GM12872 (cell line): ENCODE measurements at regions not wholly inside any gene's neighbourhood (a gene's known extent, or its start where the extent isn't known, plus 50 kb on each side); places are given as distances from the start of the nearest gene placed in this dataset.

Experiments used
- TF ChIP-seq, protein P1 (sequence below): IDR thresholded peaks from 3 replicates; pipeline ENCODE4 v1.5.1; 2011; ENCODE audit warnings: low read depth, mild to moderate bottlenecking, low read length, moderate library complexity; ENCODE audit not compliant: insufficient read depth

DNA sequence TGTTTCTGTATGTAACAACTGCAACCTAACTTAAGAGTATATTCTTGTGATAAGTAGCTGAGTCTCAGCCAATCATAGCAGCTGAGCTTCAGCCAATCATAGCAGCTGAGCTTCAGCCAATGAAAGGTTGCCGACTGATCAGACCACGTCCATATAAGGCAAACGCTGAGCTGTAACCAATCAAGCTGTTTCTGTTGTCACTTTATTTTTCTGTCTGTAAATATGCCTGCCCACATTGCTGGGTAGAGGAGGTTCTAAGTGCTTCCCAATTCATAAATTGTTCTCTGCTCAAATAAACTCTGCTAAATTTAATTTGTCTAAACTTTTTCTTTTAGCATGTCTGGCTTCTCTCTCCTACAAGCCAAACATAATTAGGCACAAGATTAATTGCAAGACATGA is 231.5 kb upstream of the TCF4 start:
- TF ChIP-seq, protein P1, sequence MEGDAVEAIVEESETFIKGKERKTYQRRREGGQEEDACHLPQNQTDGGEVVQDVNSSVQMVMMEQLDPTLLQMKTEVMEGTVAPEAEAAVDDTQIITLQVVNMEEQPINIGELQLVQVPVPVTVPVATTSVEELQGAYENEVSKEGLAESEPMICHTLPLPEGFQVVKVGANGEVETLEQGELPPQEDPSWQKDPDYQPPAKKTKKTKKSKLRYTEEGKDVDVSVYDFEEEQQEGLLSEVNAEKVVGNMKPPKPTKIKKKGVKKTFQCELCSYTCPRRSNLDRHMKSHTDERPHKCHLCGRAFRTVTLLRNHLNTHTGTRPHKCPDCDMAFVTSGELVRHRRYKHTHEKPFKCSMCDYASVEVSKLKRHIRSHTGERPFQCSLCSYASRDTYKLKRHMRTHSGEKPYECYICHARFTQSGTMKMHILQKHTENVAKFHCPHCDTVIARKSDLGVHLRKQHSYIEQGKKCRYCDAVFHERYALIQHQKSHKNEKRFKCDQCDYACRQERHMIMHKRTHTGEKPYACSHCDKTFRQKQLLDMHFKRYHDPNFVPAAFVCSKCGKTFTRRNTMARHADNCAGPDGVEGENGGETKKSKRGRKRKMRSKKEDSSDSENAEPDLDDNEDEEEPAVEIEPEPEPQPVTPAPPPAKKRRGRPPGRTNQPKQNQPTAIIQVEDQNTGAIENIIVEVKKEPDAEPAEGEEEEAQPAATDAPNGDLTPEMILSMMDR = no peak

DNA sequence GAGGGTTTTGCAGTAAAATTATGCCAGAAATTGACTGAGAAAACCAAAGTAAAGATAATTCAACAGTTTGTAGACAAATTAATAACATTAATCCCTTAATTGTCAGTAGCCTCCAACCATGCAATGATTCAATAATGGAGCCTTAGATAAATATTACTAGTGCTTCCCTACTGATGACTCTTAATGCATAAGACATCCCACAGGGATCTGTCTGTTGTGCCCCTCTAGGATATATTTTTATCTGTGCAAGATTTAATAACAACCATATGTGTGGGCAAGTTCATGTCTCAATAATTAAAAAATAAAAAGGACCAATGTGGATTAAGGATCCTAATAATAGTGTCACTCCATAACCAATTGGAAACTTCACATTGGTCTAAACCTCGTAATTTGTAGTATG is 230.3 kb upstream of the TCF4 start:
- TF ChIP-seq, protein P1 = no peak

DNA sequence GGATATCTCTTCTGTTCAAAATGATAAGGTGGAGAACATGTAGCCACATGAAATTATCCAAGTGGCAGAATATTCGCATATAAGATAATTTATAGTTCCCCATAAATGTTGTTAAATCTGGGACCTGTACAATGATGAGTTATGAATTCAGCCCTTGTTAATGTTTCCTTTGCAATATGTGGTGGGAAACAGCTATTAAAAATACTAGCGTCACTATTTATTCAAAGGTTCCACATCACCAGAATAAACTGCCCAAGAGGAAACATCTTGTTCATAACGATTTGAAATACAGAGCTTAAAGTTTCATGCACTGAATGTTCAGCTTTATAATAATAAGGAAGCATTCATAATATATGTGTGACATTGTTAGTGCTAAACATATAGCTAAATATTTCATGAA is 223.9 kb upstream of the TCF4 start:
- TF ChIP-seq, protein P1 = no peak

DNA sequence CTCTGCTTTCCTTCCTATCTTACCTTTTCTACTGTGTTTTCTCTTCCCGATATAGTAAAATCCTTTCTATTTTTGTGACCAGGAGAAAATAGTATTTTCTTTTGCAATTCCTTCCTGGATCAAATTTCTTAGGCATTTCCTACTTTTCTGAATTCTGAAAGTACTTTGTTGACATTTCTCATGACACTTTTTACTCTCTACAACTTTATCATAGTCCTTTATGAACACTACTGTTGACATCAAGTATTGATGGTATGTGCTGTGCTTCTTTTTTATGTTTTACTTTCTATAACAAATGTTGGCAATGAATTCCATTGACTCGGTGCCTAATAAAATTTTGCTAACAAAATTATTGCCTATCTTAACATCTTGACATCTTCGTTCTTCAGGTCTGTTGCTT is 217.7 kb upstream of the TCF4 start:
- TF ChIP-seq, protein P1 = no peak

DNA sequence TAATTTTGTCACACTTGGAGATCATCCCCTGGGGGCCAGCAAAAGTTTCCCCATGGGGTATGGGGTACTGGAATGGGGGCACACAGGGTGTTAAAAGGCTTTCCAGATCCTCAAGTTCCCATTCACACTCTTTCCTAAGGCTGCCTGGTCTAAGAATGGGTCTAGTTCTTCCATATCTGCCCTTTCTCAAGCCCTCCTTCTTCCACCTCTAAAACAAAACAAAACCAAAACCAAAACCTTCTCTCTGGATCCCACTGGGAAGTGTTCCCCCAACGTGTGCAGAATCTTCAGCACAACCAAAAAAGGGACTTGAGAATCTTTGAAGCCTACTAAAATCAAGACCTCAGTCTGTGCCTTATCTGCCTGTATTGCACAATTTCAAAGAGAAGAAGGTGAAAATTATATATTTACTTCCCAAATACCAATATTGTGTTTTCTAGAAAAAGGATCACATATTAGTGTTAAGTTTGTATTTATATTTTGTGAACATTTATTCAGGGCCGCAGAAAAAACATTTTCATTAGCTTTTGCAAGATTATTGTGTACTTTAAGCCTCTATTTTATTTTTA is 207.2 kb upstream of the TCF4 start:
- TF ChIP-seq, protein P1 = no peak

DNA sequence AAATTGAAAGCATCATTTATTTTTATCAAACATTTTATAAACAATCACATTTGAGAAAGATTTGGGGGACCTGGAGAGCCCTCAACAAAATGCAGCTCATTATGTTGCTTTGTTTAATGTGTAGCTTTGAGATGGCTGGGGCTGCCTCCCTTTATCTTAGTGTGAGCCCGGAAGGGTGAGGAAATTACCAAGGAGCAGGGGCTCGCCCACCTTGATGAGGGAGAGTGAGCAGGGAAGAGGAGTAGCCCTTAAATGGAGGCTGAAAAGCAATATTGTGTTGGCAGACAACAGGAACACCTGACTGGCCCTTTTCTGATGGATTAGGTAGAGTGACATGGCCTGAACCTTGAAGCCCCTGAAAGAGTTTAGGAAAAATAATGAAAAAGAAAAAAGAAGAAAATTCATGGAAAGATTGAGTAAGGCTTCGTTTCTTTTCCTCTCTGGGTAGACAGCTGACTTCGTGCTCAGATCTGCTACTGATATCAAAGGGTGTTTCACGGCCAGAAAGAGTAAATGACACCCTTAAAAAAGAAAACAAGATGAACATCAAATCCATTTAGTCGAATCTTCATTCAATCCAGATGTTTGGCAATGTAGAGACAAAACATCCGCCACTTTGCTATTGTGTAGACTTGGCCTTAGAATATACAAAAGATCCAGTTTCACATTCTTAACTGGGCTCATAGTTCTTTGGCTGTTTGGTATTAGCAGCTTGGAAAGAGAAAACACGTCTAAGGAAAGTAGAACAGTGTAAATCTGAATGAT is 206.5 kb upstream of the TCF4 start:
- TF ChIP-seq, protein P1 = no peak

DNA sequence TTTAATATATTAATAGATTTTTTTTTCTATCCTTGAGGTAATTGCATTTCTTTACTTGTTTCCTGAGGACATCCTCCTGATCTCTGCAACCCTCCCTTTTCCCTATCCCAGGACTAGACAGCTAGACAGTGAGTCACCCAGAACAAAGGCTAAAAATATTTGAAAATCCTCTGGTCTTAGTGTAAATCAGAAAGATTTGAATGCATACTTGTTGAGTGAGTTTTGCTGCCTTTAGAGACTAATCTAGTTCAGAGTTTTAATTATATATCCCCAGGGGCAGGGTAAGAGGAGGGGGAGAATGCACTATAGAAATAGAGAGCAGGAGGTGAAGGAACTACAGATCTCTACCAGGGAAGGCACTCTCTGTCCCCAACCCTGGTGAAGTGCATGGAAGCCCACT is 202.3 kb upstream of the TCF4 start:
- TF ChIP-seq, protein P1 = no peak
